GM12878 (cell line): ENCODE measurements at regions not wholly inside any gene's neighbourhood (a gene's known extent, or its start where the extent isn't known, plus 50 kb on each side); places are given as distances from the start of the nearest gene placed in this dataset.

Experiments
- ATAC-seq: fragments of 200-7000 bp; cut with Tn5 transposase; 3 replicates; pipeline ENCODE4 v1.9.1; 2020; ENCODE audit warnings: mild to moderate bottlenecking, moderate library complexity
- BruUV-seq: library from RNA; stranded (reverse); fragments of 400-500 nt; replicated peaks from 2 replicates; lab custom pipeline; 2021; lab: Mats Ljungman, UMichigan
- CTCF ChIA-PET: fragments of 300-600 bp; sonication (Branson Sonifier 250); formaldehyde crosslinking; extraction: SDS; loops from one replicate; lab custom pipeline; 2021; ENCODE audit warnings: inconsistent platforms; lab: Yijun Ruan, JAX
- POLR2A ChIA-PET: fragments of 350-600 bp; formaldehyde crosslinking; extraction: SDS; loops from one replicate; lab custom pipeline; 2021; ENCODE audit warnings: inconsistent platforms; lab: Charles Lee
- RAD21 ChIA-PET: fragments of 300-600 bp; sonication (Branson Sonifier 250); formaldehyde crosslinking; loops from one replicate; lab custom pipeline; 2023; ENCODE audit warnings: antibody characterized with exemption; ENCODE audit not compliant: unreplicated experiment; lab: Charles Lee
- SMC1A ChIA-PET: fragments of 300-600 bp; sonication (Branson Sonifier 250); formaldehyde crosslinking; loops from one replicate; lab custom pipeline; 2023; ENCODE audit not compliant: unreplicated experiment, uncharacterized antibody; lab: Charles Lee
- DNase-seq: peaks from one replicate; pipeline ENCODE4 v3.0.0-alpha.2; 2011; ENCODE audit warnings: low read depth, low spot score
- FAIRE-seq: peaks from 3 replicates; lab custom pipeline; 2011; peaks lifted over from hg19 to GRCh38; lab: Jason Lieb, UNC
- H2AFZ ChIP-seq: 2 replicates; pipeline ENCODE4 v1.6.0; 2011; ENCODE audit warnings: low read depth, low read length, control low read depth; ENCODE audit not compliant: control insufficient read depth
- H3K27ac ChIP-seq: 2 replicates; pipeline ENCODE4 v1.5.1; 2011; ENCODE audit warnings: control low read depth; ENCODE audit not compliant: control insufficient read depth, insufficient read depth
- H3K27me3 ChIP-seq, 2 experiments: replicated peaks in 1 of 2; 2 replicates each; pipeline versions ENCODE4 v1.6.0 to v1.6.1; 2011; ENCODE audit warnings: low read length in 1 of 2; ENCODE audit not compliant: control insufficient read depth in 2 of 2, insufficient read depth in 2 of 2
- H3K36me3 ChIP-seq, 2 experiments: 2 replicates each; pipeline ENCODE4 v1.5.1; 2011; ENCODE audit warnings: low read length in 1 of 2; ENCODE audit not compliant: control insufficient read depth in 2 of 2, insufficient read depth in 2 of 2
- H3K4me1 ChIP-seq: 2 replicates; pipeline ENCODE4 v1.6.1; 2011; ENCODE audit warnings: mild to moderate bottlenecking, low read length, moderate library complexity, mixed read lengths; ENCODE audit not compliant: control insufficient read depth, insufficient read depth
- H3K4me2 ChIP-seq: 2 replicates; pipeline ENCODE4 v1.6.0; 2011; ENCODE audit warnings: control low read depth; ENCODE audit not compliant: control insufficient read depth, insufficient read depth
- H3K4me3 ChIP-seq: fragments of 200-600 bp; sonication (generic); 2 replicates; pipeline ENCODE4 v1.5.1; 2016
- H3K79me2 ChIP-seq: 2 replicates; pipeline ENCODE4 v1.6.0; 2011; ENCODE audit warnings: low read length; ENCODE audit not compliant: control insufficient read depth, insufficient read depth
- H3K9ac ChIP-seq: 2 replicates; pipeline ENCODE4 v1.8.0; 2011; ENCODE audit warnings: low read length, control low read depth, mixed read lengths; ENCODE audit not compliant: control insufficient read depth, insufficient read depth
- H3K9me3 ChIP-seq: replicated peaks from 3 replicates; pipeline ENCODE4 v1.5.1; 2011; ENCODE audit warnings: mild to moderate bottlenecking, low read length; ENCODE audit not compliant: control insufficient read depth, insufficient read depth
- H4K20me1 ChIP-seq: 2 replicates; pipeline ENCODE4 v1.6.0; 2011; ENCODE audit not compliant: control insufficient read depth, insufficient read depth
- CHD4 ChIP-seq: fragments of 200-600 bp; sonication (generic); IDR thresholded peaks from 2 replicates; pipeline ENCODE4 v1.6.1; 2016; ENCODE audit warnings: mild to moderate bottlenecking
- ETV6 ChIP-seq, 2 experiments: fragments of 450-650 bp in 1 of 2; IDR thresholded peaks in 1 of 2; conservative IDR thresholded peaks in 1 of 2; 2 replicates each; pipeline ENCODE4 v1.6.1; 2014; ENCODE audit warnings: antibody characterized with exemption in 1 of 2, borderline replicate concordance in 1 of 2, low read depth in 1 of 2, mild to moderate bottlenecking in 1 of 2, moderate library complexity in 1 of 2
- IKZF1 ChIP-seq: fragments of 450-650 bp; conservative IDR thresholded peaks from 2 replicates; pipeline ENCODE4 v1.6.1; 2017; ENCODE audit warnings: antibody characterized with exemption, mild to moderate bottlenecking
- IRF4 ChIP-seq: IDR thresholded peaks from 2 replicates; pipeline ENCODE4 v1.6.1; 2011; ENCODE audit warnings: low read depth, low read length
- MYC ChIP-seq: IDR thresholded peaks from 2 replicates; pipeline ENCODE4 v1.6.1; 2011; ENCODE audit warnings: mild to moderate bottlenecking, low read length, moderate library complexity, inconsistent platforms; ENCODE audit not compliant: insufficient read depth, insufficient replicate concordance, insufficient read length, severe bottlenecking
- NKRF ChIP-seq: fragments of 450-650 bp; conservative IDR thresholded peaks from 2 replicates; pipeline ENCODE4 v1.6.1; 2017; ENCODE audit warnings: mild to moderate bottlenecking, moderate library complexity
- PKNOX1 ChIP-seq: fragments of 450-650 bp; IDR thresholded peaks from 2 replicates; pipeline ENCODE4 v1.6.1; 2016; ENCODE audit warnings: mild to moderate bottlenecking
- POLR2AphosphoS2 ChIP-seq: IDR thresholded peaks from 2 replicates; pipeline ENCODE4 v1.6.1; 2011; ENCODE audit warnings: low read depth, mild to moderate bottlenecking, low read length, improper control_type of control experiment, moderate library complexity
- RELA ChIP-seq: fragments of 450-650 bp; IDR thresholded peaks from 2 replicates; pipeline ENCODE4 v1.8.0; 2014; ENCODE audit warnings: borderline replicate concordance; ENCODE audit not compliant: partially characterized antibody
- RFX5 ChIP-seq: IDR thresholded peaks from 2 replicates; pipeline ENCODE4 v1.6.1; 2011; ENCODE audit warnings: low read depth, low read length, improper control_type of control experiment
- SMAD1 ChIP-seq: fragments of 450-650 bp; IDR thresholded peaks from 2 replicates; pipeline ENCODE4 v1.6.1; 2018; ENCODE audit warnings: mild to moderate bottlenecking, low read depth; ENCODE audit not compliant: partially characterized antibody
- STAT3 ChIP-seq: IDR thresholded peaks from 2 replicates; pipeline ENCODE4 v1.6.1; 2011; ENCODE audit warnings: low read depth, low read length, improper control_type of control experiment
- SUPT20H ChIP-seq: IDR thresholded peaks from 2 replicates; pipeline ENCODE4 v1.6.1; 2011; ENCODE audit warnings: low read depth, mild to moderate bottlenecking, low read length, moderate library complexity, borderline replicate concordance; ENCODE audit not compliant: control insufficient read depth
- TAF1 ChIP-seq: IDR thresholded peaks from 2 replicates; pipeline ENCODE4 v1.6.1; 2011; ENCODE audit warnings: mild to moderate bottlenecking, low read depth, low read length, borderline replicate concordance
- TARDBP ChIP-seq: IDR thresholded peaks from 2 replicates; pipeline ENCODE4 v1.6.1; 2016; ENCODE audit warnings: borderline replicate concordance
- TCF3 ChIP-seq: IDR thresholded peaks from 2 replicates; pipeline ENCODE4 v1.6.1; 2012; ENCODE audit warnings: low read depth, mild to moderate bottlenecking, low read length, borderline replicate concordance; ENCODE audit not compliant: insufficient read depth
- ZNF217 ChIP-seq: fragments of 450-650 bp; IDR thresholded peaks from 2 replicates; pipeline ENCODE4 v1.6.1; 2017; ENCODE audit warnings: antibody characterized with exemption, mild to moderate bottlenecking
- ZNF687 ChIP-seq: fragments of 450-650 bp; IDR thresholded peaks from 2 replicates; pipeline ENCODE4 v1.6.1; 2017; ENCODE audit warnings: mild to moderate bottlenecking, moderate library complexity
- ZSCAN29 ChIP-seq: fragments of 450-650 bp; IDR thresholded peaks from 2 replicates; pipeline ENCODE4 v1.6.1; 2017; ENCODE audit warnings: mild to moderate bottlenecking, moderate library complexity
- WGBS: methylation state at CpG from one replicate; pipeline ENCODE4 v1.1.6; 2016; ENCODE audit warnings: low lambda C conversion rate; ENCODE audit not compliant: insufficient replicate concordance, insufficient coverage; ENCODE audit errors: missing lambda C conversion rate; 5-methylcytosine and 5-hydroxymethylcytosine counted together
- in situ Hi-C: fragments of 300-500 bp; cut with MboI; formaldehyde crosslinking; loops from 9 replicates; pipeline ENCODE4 v1.14.3; 2018; ENCODE audit warnings: mixed read lengths
- intact Hi-C: fragments of 100-400 bp; cut with micrococcal nuclease; formaldehyde crosslinking; loops from one replicate; pipeline ENCODE4 v1.14.2; 2022; ENCODE audit not compliant: unreplicated experiment

- intact Hi-C loops = no loop called here
- H3K36me3 ChIP-seq = no peaks in the 10 kb centered on the region
- POLR2A ChIA-PET = no interaction called here
- H3K4me1 ChIP-seq = no peaks in the 10 kb centered on the region
- no peaks in the 10 kb centered on the region for H3K27me3 ChIP-seq
- H3K27ac ChIP-seq = no peak overlapping the region
- no peaks in the 10 kb centered on the region for H3K9me3 ChIP-seq
- H3K9ac ChIP-seq = no peak overlapping the region
- DNase-seq = no peak
- no TSS peak for BruUV-seq
- 0% methylated on average over 2 of the region's 2 CpGs for WGBS
- TF ChIP-seq TARDBP = no peak
- TF ChIP-seq ETV6 (conservative IDR thresholded peaks at IDR 0.05 in 1 of 2, IDR thresholded peaks at IDR 0.05 in 1 of 2; ENCODE audit: borderline replicate concordance in 1 of 2, low read depth in 1 of 2) = no peak
- TF ChIP-seq PKNOX1 = no peak
- TF ChIP-seq RELA = no peak
- no peak for TF ChIP-seq POLR2AphosphoS2
- no peak for TF ChIP-seq SMAD1
- TF ChIP-seq NKRF = no peak
- no peak for TF ChIP-seq ZSCAN29
- no peak for TF ChIP-seq STAT3
- TF ChIP-seq TAF1 = no peak
- no peak for TF ChIP-seq CHD4
- TF ChIP-seq MYC = no peak
- no peak for TF ChIP-seq SUPT20H
- TF ChIP-seq ZNF687 = no peak
- TF ChIP-seq IRF4 = no peak
- no peak for TF ChIP-seq RFX5
- no peak for TF ChIP-seq IKZF1
- TF ChIP-seq TCF3 = no peak
- no peak for TF ChIP-seq ZNF217
- TF ChIP-seq, all 136 proteins: peak for 0
- no peak overlapping the region for H2AFZ ChIP-seq
- in situ Hi-C loops = no loop called here
- no peak overlapping the region for H3K4me2 ChIP-seq
- H4K20me1 ChIP-seq = no peaks in the 10 kb centered on the region
- ChIA-PET SMC1A (interaction anchor here (1.5 kb wide), 1 partner anchor 18 kb away, joined by 6 read pairs; no protein-coding TSS in a partner anchor), CTCF (no interaction called here), RAD21 (interaction anchor here (1.5 kb wide), 1 partner anchor 46 kb away, joined by 4 read pairs; no protein-coding TSS in a partner anchor)
- no peak overlapping the region for H3K4me3 ChIP-seq
- ATAC-seq (no peak), FAIRE-seq (no peak)
- H3K79me2 ChIP-seq = no peaks in the 10 kb centered on the region
These were observed 553.6 kb upstream of the GHITM start for GRCh38 chr10:83585686-83586085.
